NT2/D1 (cell line): ENCODE measurements at regions not wholly inside any gene's neighbourhood (a gene's known extent, or its start where the extent isn't known, plus 50 kb on each side); places are given as distances from the start of the nearest gene placed in this dataset.
"Not testable (repeated sequence)": the region's sequence is repeated elsewhere in the genome, so short reads cannot be mapped to it uniquely, and the experiment has no call there.

Source experiments
- DNase-seq: peaks from one replicate; pipeline ENCODE4 v3.0.0-alpha.2; 2011; ENCODE audit warnings: low read depth, low spot score
- H3K27me3 ChIP-seq: 2 replicates; pipeline ENCODE4 v1.6.0; 2011; ENCODE audit warnings: mild to moderate bottlenecking; ENCODE audit not compliant: insufficient read length, insufficient read depth
- H3K36me3 ChIP-seq: 2 replicates; pipeline ENCODE4 v1.6.1; 2011; ENCODE audit warnings: mild to moderate bottlenecking, low read length, mixed read lengths; ENCODE audit not compliant: insufficient read depth, insufficient read length
- H3K4me1 ChIP-seq: 2 replicates; pipeline ENCODE4 v1.5.1; 2011; ENCODE audit not compliant: insufficient read depth, insufficient read length
- H3K4me3 ChIP-seq: 2 replicates; pipeline ENCODE4 v1.5.1; 2011; ENCODE audit warnings: low read depth; ENCODE audit not compliant: insufficient read length
- H3K9ac ChIP-seq: 2 replicates; pipeline ENCODE4 v1.6.0; 2011; ENCODE audit warnings: low read depth; ENCODE audit not compliant: insufficient read length
- H3K9me3 ChIP-seq: 2 replicates; pipeline ENCODE4 v1.5.1; 2011; ENCODE audit warnings: mild to moderate bottlenecking, low read length; ENCODE audit not compliant: insufficient read depth
- SUZ12 ChIP-seq: IDR thresholded peaks from 2 replicates; pipeline ENCODE4 v1.6.1; 2011; ENCODE audit not compliant: insufficient read length, insufficient read depth; ENCODE audit errors: extremely low read depth
- YY1 ChIP-seq: IDR thresholded peaks from 2 replicates; pipeline ENCODE4 v1.6.1; 2011; ENCODE audit not compliant: insufficient read length, insufficient read depth
- ZNF274 ChIP-seq: IDR thresholded peaks from 2 replicates; pipeline ENCODE4 v1.6.1; 2011; ENCODE audit warnings: mild to moderate bottlenecking, low read depth, low read length

DNA sequence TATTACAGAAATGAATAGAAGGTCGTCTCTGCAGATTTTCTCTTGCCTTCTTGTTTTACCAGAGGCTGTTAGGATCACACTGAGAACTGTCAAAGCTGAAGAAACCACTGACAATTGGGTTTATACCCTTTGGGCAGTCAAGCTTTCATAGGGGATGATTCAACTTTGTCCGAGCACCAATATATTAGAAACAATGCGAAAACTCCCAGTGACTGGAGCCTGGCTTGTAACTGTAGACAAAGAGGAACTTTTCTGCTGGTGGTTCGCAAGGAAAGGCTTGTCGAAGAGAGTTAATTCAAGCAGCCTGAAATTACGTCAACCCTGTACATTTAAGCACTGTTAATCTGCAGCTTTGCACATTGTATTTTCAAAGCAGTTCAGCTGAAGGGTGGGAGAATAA, 193.2 kb upstream of the ZNF385D start:
- Histone ChIP-seq H3K36me3 (no peaks in the 10 kb centered on the region), H3K27me3 (no peaks in the 10 kb centered on the region), H3K9me3 (no peaks in the 10 kb centered on the region), H3K9ac (no peak overlapping the region), H3K4me3 (no peak overlapping the region), H3K4me1 (no peaks in the 10 kb centered on the region)
- TF ChIP-seq SUZ12 = no peak
- TF ChIP-seq YY1 = no peak
- TF ChIP-seq ZNF274 = no peak
- no peak for DNase-seq

- Histone ChIP-seq H3K4me1 (no peaks in the 10 kb centered on the region), H3K27me3 (no peaks in the 10 kb centered on the region), H3K36me3 (no peaks in the 10 kb centered on the region), H3K9me3 (no peaks in the 10 kb centered on the region), H3K9ac (no peak overlapping the region), H3K4me3 (no peak overlapping the region)
- TF ChIP-seq YY1 = no peak
- no peak for TF ChIP-seq ZNF274
- TF ChIP-seq SUZ12 = no peak
- DNase-seq = no peak
Observed at GRCh38 chr3:21952856-21953255, 201.8 kb upstream of the ZNF385D start.

- TF ChIP-seq YY1 (no peak), ZNF274 (no peak), SUZ12 (no peak)
Observed at GRCh38 chr3:21954709-21955108, 203.7 kb upstream of the ZNF385D start.

GRCh38 chr3:21955406-21955805, 204.4 kb upstream of the ZNF385D start:
- no peaks in the 10 kb centered on the region for H3K4me1 ChIP-seq
- H3K27me3 ChIP-seq = no peaks in the 10 kb centered on the region
- H3K9me3 ChIP-seq = no peaks in the 10 kb centered on the region
- no peak overlapping the region for H3K9ac ChIP-seq
- no peaks in the 10 kb centered on the region for H3K36me3 ChIP-seq
- no peak overlapping the region for H3K4me3 ChIP-seq
- TF ChIP-seq ZNF274 (no peak), YY1 (no peak), SUZ12 (no peak)
- DNase-seq = no peak

More at GRCh38 chr3:21954709-21955108, 203.7 kb upstream of the ZNF385D start:
- H3K9me3 ChIP-seq = no peaks in the 10 kb centered on the region
- H3K9ac ChIP-seq = no peak overlapping the region
- no peaks in the 10 kb centered on the region for H3K36me3 ChIP-seq
- H3K27me3 ChIP-seq = no peaks in the 10 kb centered on the region
- no peak for DNase-seq
- no peak overlapping the region for H3K4me3 ChIP-seq
- H3K4me1 ChIP-seq = no peaks in the 10 kb centered on the region

GRCh38 chr3:21960033-21960432, 209.0 kb upstream of the ZNF385D start:
- no peak for DNase-seq
- Histone ChIP-seq H3K27me3 (no peaks in the 10 kb centered on the region), H3K4me1 (no peaks in the 10 kb centered on the region), H3K9me3 (no peaks in the 10 kb centered on the region), H3K9ac (no peak overlapping the region), H3K36me3 (no peaks in the 10 kb centered on the region), H3K4me3 (no peak overlapping the region)
- TF ChIP-seq YY1 = no peak
- no peak for TF ChIP-seq ZNF274
- TF ChIP-seq SUZ12 = no peak

DNA sequence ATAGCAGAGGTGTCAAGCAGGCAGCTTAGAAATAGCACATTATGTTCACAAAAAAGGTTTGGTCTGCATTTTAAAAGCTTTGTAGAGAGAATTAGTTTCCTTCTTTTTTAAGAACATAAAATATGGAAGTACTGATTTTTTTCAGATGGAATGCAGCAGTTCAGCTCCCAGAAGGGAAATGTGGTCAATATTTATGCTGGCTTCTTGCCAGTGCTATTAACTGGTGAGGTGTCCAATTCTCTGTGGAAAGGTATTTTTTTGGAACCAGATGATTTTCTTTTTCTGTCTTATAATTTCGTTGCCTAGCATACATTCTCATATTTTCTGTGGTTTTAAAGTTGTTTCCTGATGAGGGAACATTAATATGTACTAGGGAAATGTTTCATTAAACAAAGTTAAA, 211.4 kb upstream of the ZNF385D start:
- H3K4me3 ChIP-seq = no peak overlapping the region
- no peaks in the 10 kb centered on the region for H3K9me3 ChIP-seq
- no peaks in the 10 kb centered on the region for H3K4me1 ChIP-seq
- no peak overlapping the region for H3K9ac ChIP-seq
- H3K27me3 ChIP-seq = no peaks in the 10 kb centered on the region
- TF ChIP-seq ZNF274 (no peak), YY1 (no peak), SUZ12 (no peak)
- DNase-seq = no peak
- no peaks in the 10 kb centered on the region for H3K36me3 ChIP-seq

DNA sequence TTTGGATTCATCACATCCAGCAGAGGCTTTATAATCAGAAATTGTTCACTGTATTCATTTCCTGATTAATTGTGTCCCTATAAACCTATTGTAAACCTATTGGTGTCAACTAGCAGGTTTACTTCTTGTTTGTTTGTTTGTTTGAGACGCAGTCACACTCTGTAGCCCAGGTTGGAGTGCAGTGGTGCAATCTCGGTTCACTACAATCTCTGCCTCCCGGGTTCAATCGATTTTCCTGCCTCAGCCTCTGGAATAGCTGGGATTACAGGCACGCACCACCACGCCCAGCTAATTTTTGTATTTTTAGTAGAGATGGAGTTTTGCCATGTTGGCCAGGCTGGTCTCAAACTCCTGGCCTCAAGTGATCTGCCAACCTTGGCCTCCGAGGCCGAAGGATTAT, 215.4 kb upstream of the ZNF385D start:
- H3K4me3 ChIP-seq, DNase-seq, H3K9ac ChIP-seq, H3K27me3 ChIP-seq, H3K4me1 ChIP-seq, H3K36me3 ChIP-seq, H3K9me3 ChIP-seq: not testable (repeated sequence)

DNA sequence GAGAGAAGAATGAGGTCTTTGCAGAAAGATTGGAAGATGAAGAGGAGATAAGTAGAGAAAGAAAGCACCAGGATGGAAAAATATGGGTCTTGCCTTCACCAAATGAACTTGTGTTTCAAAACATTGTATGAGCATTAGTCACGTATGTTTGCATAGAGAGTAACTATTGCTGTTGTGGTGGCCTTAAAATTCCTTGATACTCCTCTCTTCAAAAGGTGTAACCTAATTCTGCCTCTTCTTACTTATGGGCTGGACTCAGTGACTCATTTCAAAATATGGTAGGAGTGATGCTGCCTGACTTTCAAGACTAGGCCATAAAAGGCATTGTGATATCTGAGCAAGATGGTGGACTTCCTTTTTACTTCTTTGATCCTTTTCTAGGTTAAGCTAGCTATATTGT, 228.7 kb upstream of the ZNF385D start:
- no peak for TF ChIP-seq SUZ12
- TF ChIP-seq ZNF274 = no peak
- no peak for TF ChIP-seq YY1
- Histone ChIP-seq H3K27me3 (no peaks in the 10 kb centered on the region), H3K9me3 (no peaks in the 10 kb centered on the region), H3K36me3 (no peaks in the 10 kb centered on the region), H3K4me3 (no peak overlapping the region), H3K4me1 (no peaks in the 10 kb centered on the region), H3K9ac (no peak overlapping the region)
- no peak for DNase-seq
